ENCODE measurements at regions not wholly inside any gene's neighbourhood (a gene's known extent, or its start where the extent isn't known, plus 50 kb on each side); places are given as distances from the start of the nearest gene placed in this dataset.
"Not testable (repeated sequence)": the region's sequence is repeated elsewhere in the genome, so short reads cannot be mapped to it uniquely, and the experiment has no call there.

GRCh38 chrX:122196343-122196742 is 987.7 kb upstream of the GRIA3 start:
- DNase-seq (ENCODE audit: low read depth in 3 of 3) = no peak

- no peak for DNase-seq (ENCODE audit: low read depth in 3 of 3)
These were observed 980.7 kb upstream of the GRIA3 start for GRCh38 chrX:122203399-122203798.

GRCh38 chrX:122218666-122219065 is 965.4 kb upstream of the GRIA3 start:
- DNase-seq (ENCODE audit: low read depth in 3 of 3) = no peak

- DNase-seq (ENCODE audit: low read depth in 3 of 3) = no peak
These were observed 964.9 kb upstream of the GRIA3 start for GRCh38 chrX:122219226-122219625.

- DNase-seq (ENCODE audit: low read depth in 3 of 3) = no peak
These were observed 964.3 kb upstream of the GRIA3 start for GRCh38 chrX:122219735-122220134.

- no peak for DNase-seq (ENCODE audit: low read depth in 3 of 3)
These were observed 963.3 kb upstream of the GRIA3 start for GRCh38 chrX:122220644-122221373.

GRCh38 chrX:122221810-122222209 is 962.3 kb upstream of the GRIA3 start:
- DNase-seq (ENCODE audit: low read depth in 3 of 3) = not testable (repeated sequence)

GRCh38 chrX:122224137-122224536 is 959.9 kb upstream of the GRIA3 start:
- not testable (repeated sequence) for DNase-seq (ENCODE audit: low read depth in 3 of 3)

- DNase-seq (ENCODE audit: low read depth in 3 of 3) = no peak
These were observed 945.3 kb upstream of the GRIA3 start for GRCh38 chrX:122238801-122239200.

GRCh38 chrX:122241959-122242358 is 942.1 kb upstream of the GRIA3 start:
- DNase-seq (ENCODE audit: low read depth in 3 of 3) = no peak

GRCh38 chrX:122244080-122244479 is 940.0 kb upstream of the GRIA3 start:
- no peak for DNase-seq (ENCODE audit: low read depth in 3 of 3)

GRCh38 chrX:122245175-122245574 is 938.9 kb upstream of the GRIA3 start:
- DNase-seq (ENCODE audit: low read depth in 3 of 3) = no peak

- no peak for DNase-seq (ENCODE audit: low read depth in 3 of 3)
These were observed 938.1 kb upstream of the GRIA3 start for GRCh38 chrX:122245943-122246342.

- no peak for DNase-seq (ENCODE audit: low read depth in 3 of 3)
These were observed 937.1 kb upstream of the GRIA3 start for GRCh38 chrX:122246937-122247336.

GRCh38 chrX:122248681-122249080 is 935.4 kb upstream of the GRIA3 start:
- no peak for DNase-seq (ENCODE audit: low read depth in 3 of 3)

- no peak for DNase-seq (ENCODE audit: low read depth in 3 of 3)
These were observed 931.6 kb upstream of the GRIA3 start for GRCh38 chrX:122252454-122252853.

GRCh38 chrX:122268353-122268752 is 915.7 kb upstream of the GRIA3 start:
- DNase-seq (ENCODE audit: low read depth in 3 of 3) = no peak

- DNase-seq (ENCODE audit: low read depth in 3 of 3) = no peak
These were observed 914.8 kb upstream of the GRIA3 start for GRCh38 chrX:122269243-122269781.

GRCh38 chrX:122270809-122271494 is 913.1 kb upstream of the GRIA3 start:
- DNase-seq (ENCODE audit: low read depth in 3 of 3) = no peak

GRCh38 chrX:122272011-122272410 is 912.1 kb upstream of the GRIA3 start:
- DNase-seq (ENCODE audit: low read depth in 3 of 3) = no peak

GRCh38 chrX:122279746-122280145 is 904.3 kb upstream of the GRIA3 start:
- no peak for DNase-seq (ENCODE audit: low read depth in 3 of 3)

- DNase-seq (ENCODE audit: low read depth in 3 of 3) = not testable (repeated sequence)
These were observed 884.3 kb upstream of the GRIA3 start for GRCh38 chrX:122299822-122300221.

- no peak for DNase-seq (ENCODE audit: low read depth in 3 of 3)
These were observed 882.6 kb upstream of the GRIA3 start for GRCh38 chrX:122301491-122301890.
